ENCODE measurements at regions not wholly inside any gene's neighbourhood (a gene's known extent, or its start where the extent isn't known, plus 50 kb on each side); places are given as distances from the start of the nearest gene placed in this dataset.

- DNase-seq, result peak; percentile 60
Observed at GRCh38 chr9:36728651-36729520, 156.2 kb downstream of the MELK start.

- no peak for DNase-seq
Observed at GRCh38 chr9:36729906-36730305, 157.2 kb downstream of the MELK start.

- DNase-seq, result no peak
Observed at GRCh38 chr9:36730414-36730813, 157.7 kb downstream of the MELK start.

GRCh38 chr9:36731068-36731956, 158.6 kb downstream of the MELK start:
- DNase-seq, result no peak

- no peak for DNase-seq
Observed at GRCh38 chr9:36734737-36735136, 162.0 kb downstream of the MELK start.

- no peak for DNase-seq
Observed at GRCh38 chr9:36736648-36737047, 164.0 kb downstream of the MELK start.

- no peak for DNase-seq
Observed at GRCh38 chr9:36738318-36738976, 165.8 kb downstream of the MELK start.

GRCh38 chr9:36739373-36740116, 166.8 kb downstream of the MELK start:
- DNase-seq, result no peak

GRCh38 chr9:36742264-36742663, 169.6 kb downstream of the MELK start:
- DNase-seq, result no peak

GRCh38 chr9:36744678-36745077, 172.0 kb downstream of the MELK start:
- no peak for DNase-seq

- DNase-seq, result no peak
Observed at GRCh38 chr9:36745977-36746376, 173.3 kb downstream of the MELK start.

GRCh38 chr9:36746415-36746814, 173.7 kb downstream of the MELK start:
- DNase-seq, result no peak

GRCh38 chr9:36748322-36748899, 175.7 kb downstream of the MELK start:
- no peak for DNase-seq

- no peak for DNase-seq
Observed at GRCh38 chr9:36749461-36749860, 176.8 kb downstream of the MELK start.

GRCh38 chr9:36750630-36751029, 177.9 kb downstream of the MELK start:
- no peak for DNase-seq

- no peak for DNase-seq
Observed at GRCh38 chr9:36755019-36755418, 182.3 kb downstream of the MELK start.

- no peak for DNase-seq
Observed at GRCh38 chr9:36759141-36759540, 186.4 kb downstream of the MELK start.

GRCh38 chr9:36759976-36760375, 187.3 kb downstream of the MELK start:
- no peak for DNase-seq

- no peak for DNase-seq
Observed at GRCh38 chr9:36760667-36761420, 188.1 kb downstream of the MELK start.

GRCh38 chr9:36762958-36763357, 190.3 kb downstream of the MELK start:
- DNase-seq, result no peak

GRCh38 chr9:36763778-36764177, 191.1 kb downstream of the MELK start:
- DNase-seq, result no peak

All from CD4-positive, alpha-beta T cell treated with Interleukin-17A for 1 hour (primary cell).